GM18507 (cell line): ENCODE measurements at regions not wholly inside any gene's neighbourhood (a gene's known extent, or its start where the extent isn't known, plus 50 kb on each side); places are given as distances from the start of the nearest gene placed in this dataset.
"Not testable (repeated sequence)": the region's sequence is repeated elsewhere in the genome, so short reads cannot be mapped to it uniquely, and the experiment has no call there.

Source experiments
- DNase-seq: peaks from one replicate; pipeline ENCODE4 v3.0.0; 2011; ENCODE audit warnings: low read depth; ENCODE audit not compliant: insufficient read length; ENCODE audit errors: extremely low spot score
- FAIRE-seq: peaks from 2 replicates; lab custom pipeline; 2011; peaks lifted over from hg19 to GRCh38; lab: Jason Lieb, UNC

- FAIRE-seq = no peak
- no peak for DNase-seq
Observed at GRCh38 chrX:122555925-122556324, 628.2 kb upstream of the GRIA3 start.

- DNase-seq (no peak), FAIRE-seq (no peak)
Observed at GRCh38 chrX:122565952-122566351, 618.1 kb upstream of the GRIA3 start.

GRCh38 chrX:122566401-122566800, 617.7 kb upstream of the GRIA3 start:
- no peak for DNase-seq
- FAIRE-seq = no peak

- FAIRE-seq = no peak
Observed at GRCh38 chrX:122567911-122568310, 616.2 kb upstream of the GRIA3 start.

GRCh38 chrX:122572461-122572860, 611.6 kb upstream of the GRIA3 start:
- DNase-seq (no peak), FAIRE-seq (no peak)

More at GRCh38 chrX:122567911-122568310, 616.2 kb upstream of the GRIA3 start:
- DNase-seq = no peak

- DNase-seq (no peak), FAIRE-seq (no peak)
Observed at GRCh38 chrX:122579036-122579435, 605.0 kb upstream of the GRIA3 start.

- no peak for FAIRE-seq
- DNase-seq = no peak
Observed at GRCh38 chrX:122579526-122579925, 604.6 kb upstream of the GRIA3 start.

GRCh38 chrX:122582280-122582974, 601.7 kb upstream of the GRIA3 start:
- DNase-seq (no peak), FAIRE-seq (no peak)

GRCh38 chrX:122582975-122583305, 601.1 kb upstream of the GRIA3 start:
- DNase-seq (no peak), FAIRE-seq (no peak)

GRCh38 chrX:122583551-122583950, 600.5 kb upstream of the GRIA3 start:
- DNase-seq (no peak), FAIRE-seq (no peak)

- DNase-seq (no peak), FAIRE-seq (no peak)
Observed at GRCh38 chrX:122584981-122585380, 599.1 kb upstream of the GRIA3 start.

- no peak for FAIRE-seq
- no peak for DNase-seq
Observed at GRCh38 chrX:122586831-122587230, 597.2 kb upstream of the GRIA3 start.

GRCh38 chrX:122591546-122591945, 592.5 kb upstream of the GRIA3 start:
- DNase-seq = no peak
- no peak for FAIRE-seq

GRCh38 chrX:122596998-122597397, 587.1 kb upstream of the GRIA3 start:
- no peak for FAIRE-seq
- DNase-seq = no peak

GRCh38 chrX:122622795-122623194, 561.3 kb upstream of the GRIA3 start:
- DNase-seq (no peak), FAIRE-seq (no peak)

GRCh38 chrX:122625239-122625638, 558.8 kb upstream of the GRIA3 start:
- no peak for FAIRE-seq
- no peak for DNase-seq

- DNase-seq (no peak), FAIRE-seq (no peak)
Observed at GRCh38 chrX:122625821-122626220, 558.3 kb upstream of the GRIA3 start.

- FAIRE-seq = no peak
- DNase-seq = no peak
Observed at GRCh38 chrX:122626871-122627270, 557.2 kb upstream of the GRIA3 start.

- FAIRE-seq (no peak), DNase-seq (no peak)
Observed at GRCh38 chrX:122641136-122641535, 542.9 kb upstream of the GRIA3 start.

- DNase-seq = no peak
- FAIRE-seq = no peak
Observed at GRCh38 chrX:122641826-122642225, 542.3 kb upstream of the GRIA3 start.

GRCh38 chrX:122655256-122655655, 528.8 kb upstream of the GRIA3 start:
- DNase-seq, FAIRE-seq: not testable (repeated sequence)

- DNase-seq (no peak), FAIRE-seq (no peak)
Observed at GRCh38 chrX:122666601-122667000, 517.5 kb upstream of the GRIA3 start.
